ENCODE measurements at regions not wholly inside any gene's neighbourhood (a gene's known extent, or its start where the extent isn't known, plus 50 kb on each side); places are given as distances from the start of the nearest gene placed in this dataset.

- no peak for DNase-seq (ENCODE audit: low spot score)
These were observed 104.8 kb upstream of the ZNF217 start for GRCh38 chr20:53698371-53698978.

- DNase-seq (ENCODE audit: low spot score) = no peak
These were observed 102.3 kb upstream of the ZNF217 start for GRCh38 chr20:53695797-53696527.

DNA sequence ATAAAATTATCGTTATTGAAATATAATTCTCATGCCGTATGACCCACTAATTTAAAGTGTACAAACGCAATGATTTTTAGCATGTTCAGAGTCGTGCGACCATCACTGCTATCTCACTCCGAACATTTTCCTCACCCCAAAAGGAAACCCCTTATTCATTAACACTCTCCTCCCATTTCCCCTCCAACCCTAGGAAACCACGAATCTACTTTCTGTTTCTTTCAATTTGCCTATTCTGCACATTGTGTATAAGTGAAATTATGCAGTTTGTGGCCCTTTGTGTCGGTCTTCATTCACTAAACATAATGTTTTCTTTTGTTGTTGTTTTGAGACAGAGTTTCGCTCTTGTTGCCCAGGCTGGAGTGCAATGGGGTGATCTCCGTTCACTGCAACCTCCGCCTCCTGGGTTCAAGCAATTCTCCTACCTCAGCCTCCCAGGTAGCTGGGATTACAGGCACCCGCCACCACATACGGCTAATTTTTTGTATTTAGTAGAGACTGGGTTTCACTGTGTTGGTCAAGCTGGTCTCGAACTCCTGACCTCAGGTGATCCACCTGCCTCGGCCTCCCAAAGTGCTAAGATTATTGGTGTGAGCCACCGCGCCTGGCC lies 99.7 kb upstream of the ZNF217 start:
- DNase-seq (ENCODE audit: low spot score) = no peak

DNA sequence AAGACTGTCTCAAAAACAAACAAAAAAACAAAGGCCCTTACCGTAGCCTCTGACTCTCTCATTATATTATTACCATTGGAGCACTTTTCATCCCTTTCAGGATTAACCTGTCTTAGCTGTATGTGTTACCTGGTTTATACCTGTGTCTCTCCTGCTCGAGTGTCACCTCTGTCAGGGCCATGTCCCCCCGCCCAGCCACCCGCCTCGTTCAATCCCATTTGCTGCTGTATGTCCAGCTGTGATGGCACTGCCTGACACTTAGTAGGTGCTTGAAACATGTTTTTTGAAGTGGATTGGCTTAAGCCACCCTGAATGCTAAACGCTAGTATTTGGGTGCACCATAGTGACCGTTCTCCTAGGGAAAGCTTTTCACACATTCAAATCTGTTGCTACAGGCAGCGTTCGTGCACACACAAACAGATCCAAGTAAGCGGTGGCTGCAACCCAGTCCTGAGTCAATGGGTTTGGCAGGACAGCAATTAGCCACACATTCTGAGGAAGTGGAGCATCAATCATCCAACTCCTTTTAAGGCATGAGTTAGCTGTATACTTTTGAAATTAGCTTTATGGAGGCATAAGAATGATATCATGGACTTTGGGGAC lies 98.9 kb upstream of the ZNF217 start:
- DNase-seq (ENCODE audit: low spot score) = no peak

DNA sequence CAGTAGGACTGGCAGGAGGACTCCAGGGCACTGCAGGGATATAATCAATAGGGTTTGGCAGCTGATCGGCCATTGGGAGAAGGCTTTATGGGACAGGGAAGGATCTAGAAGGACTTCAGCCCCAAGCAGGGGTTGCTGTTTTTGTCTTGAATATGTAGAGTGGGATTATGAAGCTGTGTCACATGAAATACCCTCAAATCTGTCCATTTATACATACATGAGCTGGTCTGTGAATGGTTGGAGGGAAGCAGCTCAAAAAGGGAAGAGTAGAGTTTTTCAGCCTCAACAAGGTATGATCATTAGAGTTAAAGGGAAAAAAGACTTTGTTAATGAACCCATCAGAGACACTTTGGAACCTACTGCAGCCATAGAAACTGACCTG lies 98.2 kb upstream of the ZNF217 start:
- DNase-seq (ENCODE audit: low spot score) = no peak

GRCh38 chr20:53691060-53691810 lies 97.6 kb upstream of the ZNF217 start:
- peak; percentile 36 for DNase-seq (ENCODE audit: low spot score)

DNA sequence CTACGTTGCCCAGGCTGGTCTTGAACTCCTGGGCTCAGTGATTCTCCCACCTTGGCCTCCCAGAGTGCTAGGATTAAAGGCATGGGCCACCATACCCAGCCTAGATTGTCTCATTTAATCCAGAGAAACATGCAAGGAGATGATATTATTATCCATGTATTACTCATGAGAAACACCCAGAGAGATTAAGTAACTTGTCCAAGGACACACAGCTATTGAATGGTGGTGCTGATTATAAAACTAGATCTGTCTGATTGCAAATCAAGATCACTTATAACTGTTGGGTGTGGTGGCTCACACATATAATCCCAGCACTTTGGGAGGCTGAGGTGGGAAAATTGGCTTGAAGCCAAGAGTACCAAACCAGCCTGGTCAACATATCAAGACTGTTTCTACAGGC lies 94.4 kb upstream of the ZNF217 start:
- DNase-seq (ENCODE audit: low spot score) = no peak

DNA sequence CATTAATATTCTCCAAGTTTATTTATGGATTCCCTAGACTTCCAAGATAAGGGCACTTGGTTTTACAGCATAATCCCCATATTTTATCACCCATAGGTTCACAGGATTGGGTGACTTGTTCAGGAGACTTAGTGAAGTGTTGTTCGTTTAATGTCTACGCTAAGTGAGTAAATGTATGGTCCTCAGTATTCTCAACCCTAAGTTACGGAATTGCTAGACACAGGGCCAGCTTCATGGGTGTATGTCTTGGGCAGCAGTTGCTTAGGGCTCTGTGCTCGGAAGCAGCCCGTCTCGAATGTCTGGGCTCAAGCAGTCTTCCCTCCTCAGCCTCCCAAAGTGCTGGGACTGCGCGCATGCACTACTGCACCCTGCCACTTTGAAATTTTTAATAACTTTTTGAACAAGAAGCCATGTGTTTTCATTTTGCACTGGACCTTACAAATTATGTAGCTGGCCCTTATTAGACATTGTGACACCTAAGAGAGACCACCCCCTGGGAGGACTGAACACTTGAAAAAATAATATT lies 91.5 kb upstream of the ZNF217 start:
- DNase-seq (ENCODE audit: low spot score) = no peak

GRCh38 chr20:53683506-53683905 lies 89.9 kb upstream of the ZNF217 start:
- DNase-seq (ENCODE audit: low spot score) = no peak

- DNase-seq (ENCODE audit: low spot score) = no peak
These were observed 87.9 kb upstream of the ZNF217 start for GRCh38 chr20:53681352-53682212.

GRCh38 chr20:53679597-53680309 lies 86.1 kb upstream of the ZNF217 start:
- no peak for DNase-seq (ENCODE audit: low spot score)

DNA sequence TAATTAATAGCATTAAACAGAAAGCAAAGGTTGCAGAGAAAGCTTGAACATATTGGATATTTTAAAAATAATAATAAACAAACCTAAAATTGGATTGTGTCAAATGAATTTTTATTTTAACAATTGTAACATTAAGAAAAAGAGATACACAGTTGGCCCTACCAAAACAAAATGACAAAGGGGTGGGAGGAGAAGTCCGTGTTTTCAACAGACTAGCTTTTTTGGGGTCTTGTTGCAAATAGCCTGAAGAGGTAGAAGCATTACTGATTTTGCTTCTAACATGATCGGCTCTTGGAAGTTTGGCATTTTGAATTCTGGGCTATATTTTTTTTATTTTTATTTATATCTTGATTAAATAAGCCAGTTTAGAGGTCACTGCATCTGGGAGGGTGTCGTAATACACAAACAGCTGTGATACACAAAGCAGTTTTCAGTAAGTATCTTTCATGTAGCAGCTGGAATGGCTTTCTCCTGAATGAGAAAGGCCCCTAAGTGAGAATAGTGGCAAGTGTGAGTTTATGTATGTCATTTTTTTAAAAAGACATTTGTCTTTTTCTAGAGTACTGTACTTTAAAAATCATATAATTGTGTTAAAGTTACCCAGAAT lies 85.5 kb upstream of the ZNF217 start:
- no peak for DNase-seq (ENCODE audit: low spot score)

GRCh38 chr20:53678315-53678989 lies 84.8 kb upstream of the ZNF217 start:
- no peak for DNase-seq (ENCODE audit: low spot score)

GRCh38 chr20:53677447-53678314 lies 84.0 kb upstream of the ZNF217 start:
- peak; percentile 85 for DNase-seq (ENCODE audit: low spot score)

DNA sequence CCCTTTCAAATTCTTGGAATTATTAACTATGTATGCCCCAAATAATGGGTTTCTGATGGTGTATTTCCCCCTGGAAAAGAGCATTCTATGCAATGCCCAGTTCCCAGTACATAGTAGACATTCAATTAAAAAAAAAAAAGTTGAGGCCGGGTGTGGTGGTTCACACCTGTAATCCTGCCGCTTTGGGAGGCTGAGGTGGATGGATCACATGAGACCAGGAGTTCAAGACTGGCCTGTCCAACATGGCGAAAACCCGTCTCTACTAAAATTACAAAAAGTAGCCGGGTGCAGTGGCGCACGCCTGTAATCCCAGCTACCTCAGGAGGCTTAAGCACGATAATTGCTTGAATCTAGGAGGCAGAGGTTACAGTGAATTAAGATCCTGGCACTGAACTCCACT lies 83.3 kb upstream of the ZNF217 start:
- no peak for DNase-seq (ENCODE audit: low spot score)

DNA sequence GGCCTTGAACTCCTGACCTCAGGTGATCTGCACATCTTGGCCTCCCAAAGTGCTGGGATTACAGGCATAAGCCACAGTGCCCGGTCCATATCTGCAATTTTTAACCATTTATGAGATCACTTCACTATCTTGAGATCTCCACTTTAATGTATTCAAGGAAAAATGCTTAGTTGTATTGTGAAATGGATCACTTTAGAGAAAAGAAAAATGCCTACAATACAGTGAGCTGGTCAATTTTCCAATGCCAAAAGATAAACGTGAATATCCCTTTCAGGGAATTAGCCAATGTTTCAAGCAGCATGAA lies 82.8 kb upstream of the ZNF217 start:
- DNase-seq (ENCODE audit: low spot score) = no peak

DNA sequence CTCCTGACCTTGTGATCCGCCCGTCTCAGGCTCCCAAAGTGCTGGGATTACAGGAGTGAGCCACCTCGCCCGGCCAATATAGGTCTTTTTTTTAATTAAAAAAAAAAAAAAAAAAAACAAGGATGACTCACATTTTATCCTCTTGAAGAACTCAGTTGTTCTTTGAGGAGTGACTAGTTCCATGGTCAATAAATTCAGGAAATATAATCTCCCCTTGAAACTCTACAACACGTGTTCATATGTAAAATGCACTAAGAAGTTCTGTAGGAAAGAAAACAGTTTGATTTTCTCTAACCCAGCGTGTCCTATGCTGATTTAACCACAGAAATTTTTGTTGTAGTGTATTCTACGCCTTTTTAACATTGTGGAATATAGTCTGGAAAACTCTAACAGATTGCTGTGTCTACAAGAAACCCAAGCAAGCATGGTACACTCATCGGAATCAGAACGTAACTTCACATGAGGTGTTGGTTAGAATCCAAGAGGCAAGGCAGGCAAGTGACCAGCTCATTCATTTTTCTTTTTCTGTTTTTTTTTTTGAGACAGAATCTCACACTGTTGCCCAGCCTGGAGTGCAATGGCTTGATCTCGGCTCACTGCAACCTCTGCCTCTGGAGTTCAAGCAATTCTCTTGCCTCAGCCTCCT lies 79.0 kb upstream of the ZNF217 start:
- no peak for DNase-seq (ENCODE audit: low spot score)

- no peak for DNase-seq (ENCODE audit: low spot score)
These were observed 77.7 kb upstream of the ZNF217 start for GRCh38 chr20:53671370-53671769.
